CD14-positive monocyte (primary cell): ENCODE measurements at regions not wholly inside any gene's neighbourhood (a gene's known extent, or its start where the extent isn't known, plus 50 kb on each side); places are given as distances from the start of the nearest gene placed in this dataset.

ENCODE experiments used
- DNase-seq, 3 donors: peaks; one replicate each; pipeline ENCODE4 v3.0.0-alpha.2; 2011 to 2022
- H2AFZ ChIP-seq: 2 replicates; pipeline ENCODE4 v1.6.0; 2012; ENCODE audit warnings: mild to moderate bottlenecking, low read depth, low read length, inconsistent platforms; ENCODE audit not compliant: insufficient read depth, poor library complexity, severe bottlenecking
- H3K27ac ChIP-seq, 2 donors: 1 replicate in 1 of 2; 2 replicates in 1 of 2; pipeline ENCODE4 v1.5.1; 2012 to 2013; ENCODE audit warnings: low read length in 2 of 2, control low read depth in 1 of 2, inconsistent platforms in 1 of 2, low read depth in 1 of 2, mild to moderate bottlenecking in 1 of 2
- H3K27me3 ChIP-seq, 2 donors: one replicate each; pipeline versions ENCODE4 v1.6.0 to v1.6.1; 2011 to 2013; ENCODE audit warnings: low read length in 2 of 2; ENCODE audit not compliant: control insufficient read depth in 2 of 2, insufficient read depth in 2 of 2
- H3K36me3 ChIP-seq, 2 donors: replicated peaks in 1 of 2; 1 replicate in 1 of 2; 2 replicates in 1 of 2; pipeline versions ENCODE4 v1.5.1 to v1.6.1; 2012 to 2013; ENCODE audit warnings: low read length in 2 of 2, control low read depth in 1 of 2, inconsistent platforms in 1 of 2, mild to moderate bottlenecking in 1 of 2; ENCODE audit not compliant: insufficient read depth in 2 of 2, control insufficient read depth in 1 of 2
- H3K4me1 ChIP-seq, 2 donors: 1 replicate in 1 of 2; 2 replicates in 1 of 2; pipeline versions ENCODE4 v1.5.1 to v1.6.1; 2012 to 2013; ENCODE audit warnings: low read length in 2 of 2, control low read depth in 1 of 2, inconsistent platforms in 1 of 2, mild to moderate bottlenecking in 1 of 2, moderate library complexity in 1 of 2; ENCODE audit not compliant: insufficient read depth in 2 of 2, control insufficient read depth in 1 of 2
- H3K4me2 ChIP-seq: replicated peaks from 2 replicates; pipeline ENCODE3; 2012; ENCODE audit warnings: low read length, moderate library complexity, mild to moderate bottlenecking; ENCODE audit not compliant: poor library complexity, severe bottlenecking; ENCODE audit errors: extremely low read depth
- H3K4me3 ChIP-seq, 3 experiments: fragments of 200-600 bp in 1 of 3; sonication (generic) in 1 of 3; replicated peaks in 1 of 3; 1 replicate in 2 of 3; 2 replicates in 1 of 3; pipeline ENCODE4 v1.5.1; 2011 to 2013; ENCODE audit warnings: low read length in 3 of 3, mild to moderate bottlenecking in 3 of 3, control low read depth in 2 of 3, low read depth in 2 of 3, inconsistent platforms in 1 of 3, moderate library complexity in 1 of 3
- H3K79me2 ChIP-seq: 2 replicates; pipeline ENCODE4 v1.6.0; 2012; ENCODE audit warnings: mild to moderate bottlenecking, control low read depth, inconsistent platforms, low read length, moderate library complexity; ENCODE audit not compliant: insufficient read depth
- H3K9ac ChIP-seq: 2 replicates; pipeline ENCODE4 v1.6.0; 2017; ENCODE audit warnings: low read length, mild to moderate bottlenecking; ENCODE audit not compliant: insufficient read depth, poor library complexity, severe bottlenecking
- H3K9me3 ChIP-seq, 2 donors: replicated peaks in 1 of 2; 1 replicate in 1 of 2; 2 replicates in 1 of 2; pipeline versions ENCODE4 v1.5.1 to v1.6.1; 2012 to 2013; ENCODE audit warnings: low read length in 2 of 2, control low read depth in 1 of 2; ENCODE audit not compliant: control insufficient read depth in 1 of 2, insufficient read depth in 1 of 2
- H4K20me1 ChIP-seq: 2 replicates; pipeline ENCODE4 v1.6.0; 2012; ENCODE audit warnings: mild to moderate bottlenecking, low read length, control low read depth, moderate library complexity; ENCODE audit not compliant: insufficient read depth
- H3K27ac Mint-ChIP-seq, 7 donors: one replicate each; pipeline ENCODE4 v1.8.0; 2020; ENCODE audit warnings: mild to moderate bottlenecking in 7 of 7, mixed read lengths in 7 of 7, moderate library complexity in 6 of 7, inconsistent platforms in 2 of 7
- H3K27me3 Mint-ChIP-seq, 3 donors: one replicate each; pipeline ENCODE4 v1.8.0; 2021 to 2022; ENCODE audit warnings: low read depth in 3 of 3, mild to moderate bottlenecking in 3 of 3, mixed read lengths in 3 of 3, moderate library complexity in 3 of 3, inconsistent platforms in 1 of 3
- H3K36me3 Mint-ChIP-seq, 2 donors: one replicate each; pipeline ENCODE4 v1.8.0; 2020; ENCODE audit warnings: mixed read lengths in 2 of 2, inconsistent platforms in 1 of 2, mild to moderate bottlenecking in 1 of 2
- H3K4me1 Mint-ChIP-seq: one replicate; pipeline ENCODE4 v1.8.0; 2020; ENCODE audit warnings: mild to moderate bottlenecking, mixed read lengths
- H3K4me3 Mint-ChIP-seq, 2 donors: one replicate each; pipeline ENCODE4 v1.8.0; 2020; ENCODE audit warnings: mild to moderate bottlenecking in 2 of 2, mixed read lengths in 2 of 2, moderate library complexity in 1 of 2
- H3K9me3 Mint-ChIP-seq, 7 donors: one replicate each; pipeline ENCODE4 v1.8.0; 2020 to 2022; ENCODE audit warnings: mixed read lengths in 7 of 7, mild to moderate bottlenecking in 6 of 7, moderate library complexity in 6 of 7, inconsistent platforms in 2 of 7
- CTCF ChIP-seq: fragments of 200-600 bp; IDR thresholded peaks from one replicate; pipeline ENCODE4 v1.8.0; 2022; ENCODE audit warnings: antibody characterized with exemption, mild to moderate bottlenecking
- WGBS: methylation state at CpG from one replicate; pipeline ENCODE4 v1.1.5; 2013; ENCODE audit warnings: missing lambda C conversion rate; ENCODE audit not compliant: insufficient coverage; 5-methylcytosine and 5-hydroxymethylcytosine counted together
- intact Hi-C, 2 donors: fragments of 100-400 bp; cut with micrococcal nuclease; formaldehyde crosslinking; loops; one replicate each; pipeline versions ENCODE4 v1.15.0 to v1.15.1; 2023

GRCh38 chr5:29701600-29701999, 1491.9 kb upstream of the CDH6 start:
- Histone ChIP-seq H4K20me1 (no peaks in the 10 kb centered on the region), H3K9me3 (peaks cover 0 to 5% of the 10 kb centered on the region in 2 donors), H2AFZ (no peak overlapping the region), H3K4me2 (no peak overlapping the region), H3K9ac (no peak overlapping the region), H3K27me3 (no peaks in the 10 kb centered on the region), H3K79me2 (no peaks in the 10 kb centered on the region), H3K4me3 (no peak overlapping the region), H3K36me3 (no peaks in the 10 kb centered on the region), H3K4me1 (no peaks in the 10 kb centered on the region), H3K27ac (no peak overlapping the region)
- no peaks in the 10 kb centered on the region for H3K4me1 Mint-ChIP-seq
- H3K4me3 Mint-ChIP-seq = no peak overlapping the region
- DNase-seq = no peak
- H3K9me3 Mint-ChIP-seq = peaks cover 0 to 4% (median 0%) of the 10 kb centered on the region in 7 donors
- H3K27me3 Mint-ChIP-seq = no peaks in the 10 kb centered on the region
- no peak for TF ChIP-seq CTCF
- H3K27ac Mint-ChIP-seq = no peak overlapping the region
- intact Hi-C loops = no loop called here
- no CpG with 5 or more reads among the region's 4 CpGs for WGBS
- H3K36me3 Mint-ChIP-seq = no peaks in the 10 kb centered on the region

- Histone ChIP-seq H4K20me1 (no peaks in the 10 kb centered on the region), H3K79me2 (no peaks in the 10 kb centered on the region), H3K36me3 (no peaks in the 10 kb centered on the region), H3K4me1 (no peaks in the 10 kb centered on the region), H3K9ac (no peak overlapping the region), H3K4me2 (no peak overlapping the region), H3K4me3 (no peak overlapping the region), H3K27ac (no peak overlapping the region), H2AFZ (no peak overlapping the region), H3K9me3 (no peaks in the 10 kb centered on the region), H3K27me3 (no peaks in the 10 kb centered on the region)
- Mint-ChIP-seq H3K4me1 (no peaks in the 10 kb centered on the region), H3K27ac (no peak overlapping the region), H3K27me3 (no peaks in the 10 kb centered on the region), H3K36me3 (no peaks in the 10 kb centered on the region), H3K4me3 (no peak overlapping the region), H3K9me3 (peaks cover 0 to 2% (median 0%) of the 10 kb centered on the region in 7 donors)
- intact Hi-C loops = no loop called here
- DNase-seq = no peak
- TF ChIP-seq CTCF = no peak
- whole genome bisulfite sequencing = 92% methylated on average over 4 of the region's 9 CpGs
These were observed 1495.6 kb upstream of the CDH6 start for GRCh38 chr5:29697785-29698414.
